A549 (cell line): ENCODE measurements at regions not wholly inside any gene's neighbourhood (a gene's known extent, or its start where the extent isn't known, plus 50 kb on each side); places are given as distances from the start of the nearest gene placed in this dataset.

ENCODE experiments used
- CHD2 ChIP-seq: fragments of 150-350 bp; IDR thresholded peaks from 2 replicates; pipeline ENCODE4 v1.6.1; 2014; ENCODE audit warnings: low read length; ENCODE audit not compliant: partially characterized antibody
- POLR2A ChIP-seq: IDR thresholded peaks from 2 replicates; pipeline ENCODE4 v1.6.1; 2012; ENCODE audit warnings: mild to moderate bottlenecking, low read length
- RAD21 ChIP-seq, 2 experiments: fragments of >200 bp in 1 of 2; sonication (Bioruptor Twin) in 1 of 2; formaldehyde crosslinking in 1 of 2; IDR thresholded peaks in 1 of 2; conservative IDR thresholded peaks in 1 of 2; 2 replicates in 1 of 2; 3 replicates in 1 of 2; pipeline ENCODE4 v1.6.1; 2012 to 2018; ENCODE audit warnings: inconsistent platforms in 1 of 2
- ZFP36 ChIP-seq: fragments of 450-650 bp; IDR thresholded peaks from 2 replicates; pipeline ENCODE4 v1.6.1; 2014; ENCODE audit warnings: borderline replicate concordance; ENCODE audit not compliant: partially characterized antibody
- ZNF302 ChIP-seq: fragments of 250-450 bp; sonication (Bioruptor Pico); IDR thresholded peaks from 2 replicates; pipeline ENCODE4 v1.9.0; 2021; ENCODE audit warnings: inconsistent platforms, mild to moderate bottlenecking, moderate library complexity
- TF ChIP-seq, protein P1 (sequence below): fragments of 200-600 bp; sonication (generic); IDR thresholded peaks from 2 replicates; pipeline ENCODE4 v1.6.1; 2016; ENCODE audit warnings: antibody characterized with exemption, mild to moderate bottlenecking, moderate library complexity
- TF ChIP-seq, protein P2 (sequence below): fragments of >200 bp; sonication (Bioruptor Twin); formaldehyde crosslinking; IDR thresholded peaks from 3 replicates; pipeline ENCODE4 v1.5.1; 2016

DNA sequence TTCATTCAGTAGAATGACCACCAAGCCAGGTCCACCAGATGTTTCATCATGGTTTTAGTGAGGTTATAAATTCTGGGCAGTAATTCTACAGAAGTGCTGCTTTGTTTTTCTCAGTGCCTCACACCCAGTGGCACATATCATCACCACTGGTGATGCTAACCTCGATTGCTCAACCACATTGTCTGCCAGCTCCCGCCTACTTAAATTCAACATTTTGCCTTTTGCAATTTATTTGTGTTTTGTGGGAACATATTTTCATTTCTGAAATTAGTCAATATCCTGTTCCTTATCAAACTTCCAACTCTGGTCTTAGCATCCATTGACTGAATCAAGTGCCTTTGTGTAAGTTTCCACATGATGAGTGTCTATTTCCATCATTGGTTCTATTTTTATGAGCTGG is 62.3 kb upstream of the TMEM178A start:
- TF ChIP-seq, protein P1, sequence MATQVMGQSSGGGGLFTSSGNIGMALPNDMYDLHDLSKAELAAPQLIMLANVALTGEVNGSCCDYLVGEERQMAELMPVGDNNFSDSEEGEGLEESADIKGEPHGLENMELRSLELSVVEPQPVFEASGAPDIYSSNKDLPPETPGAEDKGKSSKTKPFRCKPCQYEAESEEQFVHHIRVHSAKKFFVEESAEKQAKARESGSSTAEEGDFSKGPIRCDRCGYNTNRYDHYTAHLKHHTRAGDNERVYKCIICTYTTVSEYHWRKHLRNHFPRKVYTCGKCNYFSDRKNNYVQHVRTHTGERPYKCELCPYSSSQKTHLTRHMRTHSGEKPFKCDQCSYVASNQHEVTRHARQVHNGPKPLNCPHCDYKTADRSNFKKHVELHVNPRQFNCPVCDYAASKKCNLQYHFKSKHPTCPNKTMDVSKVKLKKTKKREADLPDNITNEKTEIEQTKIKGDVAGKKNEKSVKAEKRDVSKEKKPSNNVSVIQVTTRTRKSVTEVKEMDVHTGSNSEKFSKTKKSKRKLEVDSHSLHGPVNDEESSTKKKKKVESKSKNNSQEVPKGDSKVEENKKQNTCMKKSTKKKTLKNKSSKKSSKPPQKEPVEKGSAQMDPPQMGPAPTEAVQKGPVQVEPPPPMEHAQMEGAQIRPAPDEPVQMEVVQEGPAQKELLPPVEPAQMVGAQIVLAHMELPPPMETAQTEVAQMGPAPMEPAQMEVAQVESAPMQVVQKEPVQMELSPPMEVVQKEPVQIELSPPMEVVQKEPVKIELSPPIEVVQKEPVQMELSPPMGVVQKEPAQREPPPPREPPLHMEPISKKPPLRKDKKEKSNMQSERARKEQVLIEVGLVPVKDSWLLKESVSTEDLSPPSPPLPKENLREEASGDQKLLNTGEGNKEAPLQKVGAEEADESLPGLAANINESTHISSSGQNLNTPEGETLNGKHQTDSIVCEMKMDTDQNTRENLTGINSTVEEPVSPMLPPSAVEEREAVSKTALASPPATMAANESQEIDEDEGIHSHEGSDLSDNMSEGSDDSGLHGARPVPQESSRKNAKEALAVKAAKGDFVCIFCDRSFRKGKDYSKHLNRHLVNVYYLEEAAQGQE: no peak
- TF ChIP-seq, protein P2, sequence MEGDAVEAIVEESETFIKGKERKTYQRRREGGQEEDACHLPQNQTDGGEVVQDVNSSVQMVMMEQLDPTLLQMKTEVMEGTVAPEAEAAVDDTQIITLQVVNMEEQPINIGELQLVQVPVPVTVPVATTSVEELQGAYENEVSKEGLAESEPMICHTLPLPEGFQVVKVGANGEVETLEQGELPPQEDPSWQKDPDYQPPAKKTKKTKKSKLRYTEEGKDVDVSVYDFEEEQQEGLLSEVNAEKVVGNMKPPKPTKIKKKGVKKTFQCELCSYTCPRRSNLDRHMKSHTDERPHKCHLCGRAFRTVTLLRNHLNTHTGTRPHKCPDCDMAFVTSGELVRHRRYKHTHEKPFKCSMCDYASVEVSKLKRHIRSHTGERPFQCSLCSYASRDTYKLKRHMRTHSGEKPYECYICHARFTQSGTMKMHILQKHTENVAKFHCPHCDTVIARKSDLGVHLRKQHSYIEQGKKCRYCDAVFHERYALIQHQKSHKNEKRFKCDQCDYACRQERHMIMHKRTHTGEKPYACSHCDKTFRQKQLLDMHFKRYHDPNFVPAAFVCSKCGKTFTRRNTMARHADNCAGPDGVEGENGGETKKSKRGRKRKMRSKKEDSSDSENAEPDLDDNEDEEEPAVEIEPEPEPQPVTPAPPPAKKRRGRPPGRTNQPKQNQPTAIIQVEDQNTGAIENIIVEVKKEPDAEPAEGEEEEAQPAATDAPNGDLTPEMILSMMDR: no peak
- TF ChIP-seq POLR2A (no peak), RAD21 (conservative IDR thresholded peaks at IDR 0.05 in 1 of 2, IDR thresholded peaks at IDR 0.05 in 1 of 2) (no peak), CHD2 (no peak), ZFP36 (no peak), ZNF302 (no peak)
